GM12878 (cell line): ENCODE measurements at regions not wholly inside any gene's neighbourhood (a gene's known extent, or its start where the extent isn't known, plus 50 kb on each side); places are given as distances from the start of the nearest gene placed in this dataset.

Source experiments
- ATF7 ChIP-seq: fragments of 450-650 bp; IDR thresholded peaks from 2 replicates; pipeline ENCODE4 v1.6.1; 2016; ENCODE audit warnings: low read depth, mild to moderate bottlenecking
- CBX5 ChIP-seq: sonication (generic); IDR thresholded peaks from 2 replicates; pipeline ENCODE4 v1.6.1; 2016; ENCODE audit warnings: low read depth, moderate library complexity, mild to moderate bottlenecking, inconsistent platforms
- EGR1 ChIP-seq, 2 experiments: IDR thresholded peaks; 1 replicate in 1 of 2; 2 replicates in 1 of 2; pipeline ENCODE4 v1.6.1; 2011 to 2012; ENCODE audit warnings: low read depth in 2 of 2, low read length in 2 of 2, borderline replicate concordance in 1 of 2, mild to moderate bottlenecking in 1 of 2, moderate library complexity in 1 of 2
- ETV6 ChIP-seq, 2 experiments: fragments of 450-650 bp in 1 of 2; IDR thresholded peaks in 1 of 2; conservative IDR thresholded peaks in 1 of 2; 2 replicates each; pipeline ENCODE4 v1.6.1; 2014; ENCODE audit warnings: antibody characterized with exemption in 1 of 2, borderline replicate concordance in 1 of 2, low read depth in 1 of 2, mild to moderate bottlenecking in 1 of 2, moderate library complexity in 1 of 2
- EZH2 ChIP-seq: IDR thresholded peaks from 2 replicates; pipeline ENCODE4 v1.6.1; 2012; ENCODE audit warnings: low read depth, mild to moderate bottlenecking, control low read depth, inconsistent platforms, low read length, borderline replicate concordance; ENCODE audit not compliant: control insufficient read depth
- MEF2A ChIP-seq: IDR thresholded peaks from 2 replicates; pipeline ENCODE4 v1.6.1; 2011; ENCODE audit warnings: low read depth, mild to moderate bottlenecking, low read length, moderate library complexity; ENCODE audit not compliant: insufficient read depth
- SUZ12 ChIP-seq: fragments of 200-600 bp; sonication (generic); IDR thresholded peaks from one replicate; pipeline ENCODE4 v1.6.1; 2018; ENCODE audit warnings: antibody characterized with exemption, mild to moderate bottlenecking; ENCODE audit not compliant: unreplicated experiment
- WRNIP1 ChIP-seq: IDR thresholded peaks from 2 replicates; pipeline ENCODE4 v1.6.1; 2011; ENCODE audit warnings: low read depth, low read length, improper control_type of control experiment, borderline replicate concordance
- ZNF207 ChIP-seq: fragments of 450-650 bp; IDR thresholded peaks from 2 replicates; pipeline ENCODE4 v1.6.1; 2014; ENCODE audit warnings: antibody characterized with exemption, mild to moderate bottlenecking, borderline replicate concordance
- TF ChIP-seq, protein P1 (sequence below), 3 experiments: IDR thresholded peaks in 2 of 3; conservative IDR thresholded peaks in 1 of 3; 2 replicates each; pipeline ENCODE4 v1.5.1; 2011; ENCODE audit warnings: low read depth in 3 of 3, low read length in 3 of 3, mild to moderate bottlenecking in 3 of 3, control low read depth in 2 of 3, moderate library complexity in 2 of 3, inconsistent platforms in 1 of 3, mixed read lengths in 1 of 3; ENCODE audit not compliant: control insufficient read depth in 2 of 3, insufficient read depth in 1 of 3; ENCODE audit errors: extremely low read depth in 1 of 3
- TF ChIP-seq, protein P2 (sequence below): IDR thresholded peaks from 2 replicates; pipeline ENCODE4 v1.6.1; 2011; ENCODE audit warnings: low read depth, mild to moderate bottlenecking, low read length, moderate library complexity, borderline replicate concordance; ENCODE audit errors: extremely low read depth

DNA sequence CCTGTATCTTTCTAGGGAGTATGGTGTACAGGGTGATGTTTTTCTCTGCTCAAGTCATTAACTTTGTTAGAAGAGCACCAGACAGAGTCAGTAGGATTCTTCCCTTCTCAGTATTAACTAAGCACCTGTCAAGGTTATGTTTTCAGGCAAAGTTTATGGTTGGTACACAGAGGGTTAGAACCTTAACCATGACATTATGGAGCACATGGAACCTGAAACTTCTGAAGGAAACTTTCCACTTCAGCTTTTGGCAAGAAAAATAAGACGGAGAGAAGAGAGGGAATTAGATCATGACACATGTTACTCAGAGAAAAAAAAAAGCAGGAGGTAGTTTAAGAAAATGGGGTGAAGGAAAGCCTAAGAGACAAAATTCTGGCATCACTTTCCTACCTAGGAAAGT is 112.9 kb upstream of the PDE7B start:
- TF ChIP-seq, protein P1, sequence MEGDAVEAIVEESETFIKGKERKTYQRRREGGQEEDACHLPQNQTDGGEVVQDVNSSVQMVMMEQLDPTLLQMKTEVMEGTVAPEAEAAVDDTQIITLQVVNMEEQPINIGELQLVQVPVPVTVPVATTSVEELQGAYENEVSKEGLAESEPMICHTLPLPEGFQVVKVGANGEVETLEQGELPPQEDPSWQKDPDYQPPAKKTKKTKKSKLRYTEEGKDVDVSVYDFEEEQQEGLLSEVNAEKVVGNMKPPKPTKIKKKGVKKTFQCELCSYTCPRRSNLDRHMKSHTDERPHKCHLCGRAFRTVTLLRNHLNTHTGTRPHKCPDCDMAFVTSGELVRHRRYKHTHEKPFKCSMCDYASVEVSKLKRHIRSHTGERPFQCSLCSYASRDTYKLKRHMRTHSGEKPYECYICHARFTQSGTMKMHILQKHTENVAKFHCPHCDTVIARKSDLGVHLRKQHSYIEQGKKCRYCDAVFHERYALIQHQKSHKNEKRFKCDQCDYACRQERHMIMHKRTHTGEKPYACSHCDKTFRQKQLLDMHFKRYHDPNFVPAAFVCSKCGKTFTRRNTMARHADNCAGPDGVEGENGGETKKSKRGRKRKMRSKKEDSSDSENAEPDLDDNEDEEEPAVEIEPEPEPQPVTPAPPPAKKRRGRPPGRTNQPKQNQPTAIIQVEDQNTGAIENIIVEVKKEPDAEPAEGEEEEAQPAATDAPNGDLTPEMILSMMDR (IDR thresholded peaks at IDR 0.05 in 2 of 3, conservative IDR thresholded peaks at IDR 0.05 in 1 of 3; ENCODE audit: control insufficient read depth in 2 of 3, extremely low read depth in 1 of 3, insufficient read depth in 1 of 3, low read depth in 3 of 3, low read length in 3 of 3), result no peak
- TF ChIP-seq MEF2A, result no peak
- TF ChIP-seq ZNF207, result no peak
- TF ChIP-seq SUZ12, result no peak
- TF ChIP-seq ETV6 (conservative IDR thresholded peaks at IDR 0.05 in 1 of 2, IDR thresholded peaks at IDR 0.05 in 1 of 2; ENCODE audit: borderline replicate concordance in 1 of 2, low read depth in 1 of 2), result no peak
- no peak for TF ChIP-seq WRNIP1
- TF ChIP-seq EGR1 (IDR thresholded peaks at IDR 0.05; ENCODE audit: borderline replicate concordance in 1 of 2, low read depth in 2 of 2, low read length in 2 of 2), result no peak
- TF ChIP-seq ATF7, result no peak
- no peak for TF ChIP-seq EZH2
- no peak for TF ChIP-seq CBX5
- TF ChIP-seq, protein P2, sequence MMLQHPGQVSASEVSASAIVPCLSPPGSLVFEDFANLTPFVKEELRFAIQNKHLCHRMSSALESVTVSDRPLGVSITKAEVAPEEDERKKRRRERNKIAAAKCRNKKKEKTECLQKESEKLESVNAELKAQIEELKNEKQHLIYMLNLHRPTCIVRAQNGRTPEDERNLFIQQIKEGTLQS, result no peak
